Tibial nerve (tissue), 3 donors: ENCODE measurements at regions not wholly inside any gene's neighbourhood (a gene's known extent, or its start where the extent isn't known, plus 50 kb on each side); places are given as distances from the start of the nearest gene placed in this dataset.

Experiments
- CTCF ChIP-seq, 5 experiments: fragments of 200-600 bp in 3 of 5; fragments of 450-650 bp in 2 of 5; sonication (generic) in 3 of 5; IDR thresholded peaks; one replicate each; pipeline ENCODE4 v1.5.1; 2016 to 2019; ENCODE audit warnings: antibody characterized with exemption in 5 of 5, mild to moderate bottlenecking in 3 of 5, moderate library complexity in 2 of 5
- POLR2A ChIP-seq, 2 donors: fragments of 450-650 bp; IDR thresholded peaks; one replicate each; pipeline ENCODE4 v1.6.1; 2017; ENCODE audit warnings: antibody characterized with exemption in 2 of 2, mild to moderate bottlenecking in 2 of 2, moderate library complexity in 2 of 2

- TF ChIP-seq CTCF (IDR thresholded peaks at IDR 0.05) (no peak), POLR2A (IDR thresholded peaks at IDR 0.05) (no peak)
Observed at GRCh38 chr2:126050991-126051736, 604.8 kb upstream of the GYPC start.
